ENCODE measurements at regions not wholly inside any gene's neighbourhood (a gene's known extent, or its start where the extent isn't known, plus 50 kb on each side); places are given as distances from the start of the nearest gene placed in this dataset.

DNA sequence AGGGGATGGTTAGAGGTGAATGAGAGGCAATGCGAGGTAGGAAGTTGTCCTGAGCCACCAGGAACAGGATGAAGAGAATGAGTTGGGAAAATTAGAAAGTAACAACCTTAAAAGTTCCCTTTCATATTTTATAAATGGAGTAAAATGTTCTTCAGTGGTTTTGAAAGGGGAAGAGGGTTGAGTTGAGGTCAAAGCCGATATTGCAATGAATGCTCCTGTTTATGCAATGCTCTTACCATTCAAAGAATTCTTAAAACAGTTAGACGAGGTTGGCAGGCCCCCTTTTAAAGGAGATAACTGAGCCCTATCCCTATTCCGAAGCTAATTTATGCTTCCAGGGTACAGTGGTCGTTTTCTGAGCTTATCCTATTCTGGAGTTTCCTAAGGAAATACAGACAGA, 2110.3 kb upstream of the CELF4 start:
- Histone ChIP-seq H3K79me2 (ENCODE audit: control insufficient read depth, insufficient read depth, low read length) (no peaks in the 10 kb centered on the region), H3K27me3 (ENCODE audit: control insufficient read depth in 2 of 2, insufficient read depth in 2 of 2, low read length in 2 of 2) (no peaks in the 10 kb centered on the region), H2AFZ (ENCODE audit: low read depth, low read length) (no peak overlapping the region), H3K4me2 (ENCODE audit: insufficient read depth, low read length) (no peak overlapping the region), H3K36me3 (ENCODE audit: control insufficient read depth in 2 of 2, extremely low read depth in 1 of 2, insufficient read depth in 2 of 2, low read length in 2 of 2) (no peaks in the 10 kb centered on the region), H3K4me1 (ENCODE audit: control insufficient read depth, extremely low read depth, insufficient read depth, low read length) (no peaks in the 10 kb centered on the region), H3K9me1 (replicated peaks; ENCODE audit: control insufficient read depth, extremely low read depth, insufficient read depth, low read length) (no peaks in the 10 kb centered on the region), H3K27ac (ENCODE audit: insufficient read depth, low read depth, low read length) (no peak overlapping the region), H3K4me3 (replicated peaks in 1 of 3; ENCODE audit: insufficient read depth in 1 of 3, low read depth in 1 of 3, low read length in 3 of 3) (no peak overlapping the region), H3K9ac (replicated peaks; ENCODE audit: extremely low read depth, insufficient read depth, low read length) (no peak overlapping the region), H4K20me1 (replicated peaks; ENCODE audit: control insufficient read depth, extremely low read depth, insufficient read depth, low read length) (no peaks in the 10 kb centered on the region), H3K9me3 (replicated peaks; ENCODE audit: control insufficient read depth, insufficient read depth, low read length) (no peaks in the 10 kb centered on the region)
- ChIA-PET CTCF (interaction anchor here (1.5 kb wide), 1 partner anchor 30 kb away, joined by 3 read pairs; no protein-coding TSS in a partner anchor), POLR2A (no interaction called here)
- dilution Hi-C loops (cut with MboI; ENCODE audit: extremely low pct_ligation_motif_present, low sequenced_read_pairs) (no loop called here), intact Hi-C loops (cut with micrococcal nuclease) (no loop called here)
- FAIRE-seq (no peak), DNase-seq (ENCODE audit: low read depth, low spot score) (no peak)
- BruUV-seq (replicated peaks) = no TSS peak
- TF ChIP-seq POLR2A (IDR thresholded peaks at IDR 0.05; ENCODE audit: low read depth, low read length) = no peak
- TF ChIP-seq EZH2 (IDR thresholded peaks at IDR 0.05; ENCODE audit: borderline replicate concordance, low read depth, low read length, severe bottlenecking) = no peak
- TF ChIP-seq, protein P1, sequence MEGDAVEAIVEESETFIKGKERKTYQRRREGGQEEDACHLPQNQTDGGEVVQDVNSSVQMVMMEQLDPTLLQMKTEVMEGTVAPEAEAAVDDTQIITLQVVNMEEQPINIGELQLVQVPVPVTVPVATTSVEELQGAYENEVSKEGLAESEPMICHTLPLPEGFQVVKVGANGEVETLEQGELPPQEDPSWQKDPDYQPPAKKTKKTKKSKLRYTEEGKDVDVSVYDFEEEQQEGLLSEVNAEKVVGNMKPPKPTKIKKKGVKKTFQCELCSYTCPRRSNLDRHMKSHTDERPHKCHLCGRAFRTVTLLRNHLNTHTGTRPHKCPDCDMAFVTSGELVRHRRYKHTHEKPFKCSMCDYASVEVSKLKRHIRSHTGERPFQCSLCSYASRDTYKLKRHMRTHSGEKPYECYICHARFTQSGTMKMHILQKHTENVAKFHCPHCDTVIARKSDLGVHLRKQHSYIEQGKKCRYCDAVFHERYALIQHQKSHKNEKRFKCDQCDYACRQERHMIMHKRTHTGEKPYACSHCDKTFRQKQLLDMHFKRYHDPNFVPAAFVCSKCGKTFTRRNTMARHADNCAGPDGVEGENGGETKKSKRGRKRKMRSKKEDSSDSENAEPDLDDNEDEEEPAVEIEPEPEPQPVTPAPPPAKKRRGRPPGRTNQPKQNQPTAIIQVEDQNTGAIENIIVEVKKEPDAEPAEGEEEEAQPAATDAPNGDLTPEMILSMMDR (IDR thresholded peaks at IDR 0.05; ENCODE audit: extremely low read depth in 1 of 2, insufficient read depth in 1 of 2, low read depth in 1 of 2, low read length in 2 of 2) = no peak
- no peak for TF ChIP-seq JUN (IDR thresholded peaks at IDR 0.05; ENCODE audit: borderline replicate concordance, insufficient read depth, insufficient read length, low read depth)
- TF ChIP-seq MYC (IDR thresholded peaks at IDR 0.05; ENCODE audit: low read depth, low read length) = no peak
- TF ChIP-seq, protein P2, sequence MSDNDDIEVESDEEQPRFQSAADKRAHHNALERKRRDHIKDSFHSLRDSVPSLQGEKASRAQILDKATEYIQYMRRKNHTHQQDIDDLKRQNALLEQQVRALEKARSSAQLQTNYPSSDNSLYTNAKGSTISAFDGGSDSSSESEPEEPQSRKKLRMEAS (IDR thresholded peaks at IDR 0.05; ENCODE audit: insufficient read depth, insufficient read length) = no peak
- TF ChIP-seq GATA2 (IDR thresholded peaks at IDR 0.05; ENCODE audit: insufficient read depth, insufficient read length, low read depth, low read length) = no peak
- no peak for TF ChIP-seq POLR2AphosphoS5 (IDR thresholded peaks at IDR 0.05; ENCODE audit: insufficient read depth, low read depth, low read length)
- no peak for TF ChIP-seq FOS (IDR thresholded peaks at IDR 0.05; ENCODE audit: borderline replicate concordance, insufficient read depth, low read length)

Data from endothelial cell of umbilical vein (primary cell).